PC-3 (cell line): ENCODE measurements at regions not wholly inside any gene's neighbourhood (a gene's known extent, or its start where the extent isn't known, plus 50 kb on each side); places are given as distances from the start of the nearest gene placed in this dataset.

Source experiments
- CTCF ChIP-seq: fragments of 300-600 bp; sonication (generic); conservative IDR thresholded peaks from 2 replicates; pipeline ENCODE4 v1.5.1; 2017; ENCODE audit warnings: antibody characterized with exemption, low read depth, mild to moderate bottlenecking, low read length
- EZH2phosphoT487 ChIP-seq: fragments of 300-600 bp; sonication (generic); IDR thresholded peaks from 2 replicates; pipeline ENCODE4 v1.6.1; 2018; ENCODE audit warnings: mild to moderate bottlenecking, antibody characterized with exemption, low read length, borderline replicate concordance

GRCh38 chr5:145466533-145466932 lies 368.6 kb downstream of the PRELID2 start:
- TF ChIP-seq EZH2phosphoT487, result no peak
- TF ChIP-seq CTCF, result no peak
